ENCODE measurements at regions not wholly inside any gene's neighbourhood (a gene's known extent, or its start where the extent isn't known, plus 50 kb on each side); places are given as distances from the start of the nearest gene placed in this dataset.
A peak's percentile ranks its signal among the peaks of the same experiment; 100 is the strongest.

GRCh38 chr13:31537052-31537451, 202.3 kb upstream of the RXFP2 start:
- H3K27me3 ChIP-seq (ENCODE audit: insufficient read depth, low read length): no peaks in the 10 kb centered on the region
- no peak for TF ChIP-seq CTCF (IDR thresholded peaks at IDR 0.05; ENCODE audit: extremely low read depth, low read depth, low read length)
- peaks cover 19% of the 10 kb centered on the region for H3K4me1 ChIP-seq (ENCODE audit: insufficient read depth, low read length)
- H3K27ac ChIP-seq (ENCODE audit: low read depth, low read length): no peak overlapping the region
- no peak for DNase-seq (ENCODE audit: insufficient read length, low spot score, missing footprints)
- H3K4me2 ChIP-seq (ENCODE audit: insufficient read depth, low read length): no peak overlapping the region
- peaks cover 2% of the 10 kb centered on the region for H3K9me3 ChIP-seq (ENCODE audit: low read depth, low read length)
- no peaks in the 10 kb centered on the region for H3K79me2 ChIP-seq (ENCODE audit: insufficient read depth, low read length)
- H3K36me3 ChIP-seq (ENCODE audit: insufficient read depth, low read length): no peaks in the 10 kb centered on the region
- no peaks in the 10 kb centered on the region for H4K20me1 ChIP-seq (ENCODE audit: insufficient read depth, low read length)
- no peak overlapping the region for H3K4me3 ChIP-seq (ENCODE audit: insufficient read depth, low read length)
- peak overlapping the region; percentile 8 for H2AFZ ChIP-seq (ENCODE audit: low read length)

DNA sequence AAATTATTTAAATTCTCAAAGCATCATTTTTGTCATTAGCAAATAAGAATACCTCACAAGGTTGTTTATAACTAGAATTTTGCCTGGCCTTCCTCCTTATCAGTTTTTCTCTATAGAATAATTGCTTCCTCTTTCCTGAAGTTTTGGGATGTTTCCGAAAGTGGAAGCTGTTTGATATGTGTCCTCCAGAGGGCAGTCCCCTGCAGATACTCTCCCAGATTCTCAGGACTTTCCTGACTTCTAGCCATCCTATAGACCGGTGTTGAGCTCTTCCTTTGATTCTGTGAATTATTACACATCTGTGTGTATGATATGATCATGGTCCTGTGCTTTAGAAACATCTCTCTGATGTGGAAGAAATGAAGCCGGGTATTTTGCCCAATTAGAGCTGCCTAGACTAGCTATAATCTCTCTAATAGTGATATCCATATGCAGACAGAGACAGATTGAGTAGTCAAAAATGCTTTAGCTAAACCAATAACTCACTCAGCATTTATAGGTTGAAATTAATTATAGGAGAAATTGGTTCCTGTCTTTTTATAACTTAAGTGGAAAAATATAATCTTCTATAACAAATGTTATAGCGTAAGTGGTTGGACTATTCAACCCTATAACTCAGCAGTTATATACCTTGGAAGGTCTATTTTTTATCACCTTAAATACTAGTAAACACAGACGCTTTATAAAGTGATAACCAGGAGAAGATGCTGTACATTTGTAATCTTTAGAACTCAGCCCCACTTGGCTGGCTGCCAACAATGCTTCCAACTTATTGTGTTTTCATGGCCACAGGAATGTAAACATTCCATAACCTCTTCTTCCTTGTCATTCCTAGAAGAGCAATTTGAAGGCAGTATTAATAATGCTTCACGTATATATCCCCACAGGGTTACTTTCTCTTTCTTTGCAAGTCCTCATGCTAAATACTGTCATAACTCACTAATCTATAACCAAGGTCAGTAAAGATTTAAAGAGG, 201.0 kb upstream of the RXFP2 start:
- no peaks in the 10 kb centered on the region for H4K20me1 ChIP-seq (ENCODE audit: insufficient read depth, low read length)

DNA sequence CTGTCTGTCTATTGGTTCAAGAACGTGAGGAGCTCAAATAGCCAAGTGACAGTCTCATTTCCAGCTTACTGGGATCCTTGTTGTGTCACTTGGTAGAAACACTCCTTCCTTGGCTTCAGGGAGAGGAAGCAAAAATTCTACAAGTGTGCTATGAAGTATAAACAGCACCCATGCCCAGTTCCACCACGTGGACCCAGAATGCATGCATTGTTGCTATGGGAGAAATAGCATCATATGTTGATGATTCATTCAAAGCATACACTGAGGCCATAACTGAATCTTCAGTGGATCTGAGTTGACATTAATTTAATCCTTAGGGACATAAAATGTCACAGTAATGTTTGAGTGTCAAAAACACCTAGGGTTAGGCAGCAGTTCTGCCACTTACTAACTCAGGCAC, 199.0 kb upstream of the RXFP2 start:
- Histone ChIP-seq H3K27ac (ENCODE audit: low read depth, low read length) (no peak overlapping the region), H3K9me3 (ENCODE audit: low read depth, low read length) (no peaks in the 10 kb centered on the region), H3K27me3 (ENCODE audit: insufficient read depth, low read length) (no peaks in the 10 kb centered on the region), H2AFZ (ENCODE audit: low read length) (peak overlapping the region; percentile 25), H3K36me3 (ENCODE audit: insufficient read depth, low read length) (no peaks in the 10 kb centered on the region), H3K79me2 (ENCODE audit: insufficient read depth, low read length) (no peaks in the 10 kb centered on the region), H3K4me2 (ENCODE audit: insufficient read depth, low read length) (no peak overlapping the region), H3K4me3 (ENCODE audit: insufficient read depth, low read length) (no peak overlapping the region), H4K20me1 (ENCODE audit: insufficient read depth, low read length) (no peaks in the 10 kb centered on the region), H3K4me1 (ENCODE audit: insufficient read depth, low read length) (peaks cover 24% of the 10 kb centered on the region)
- DNase-seq (ENCODE audit: insufficient read length, low spot score, missing footprints): no peak
- no peak for TF ChIP-seq CTCF (IDR thresholded peaks at IDR 0.05; ENCODE audit: extremely low read depth, low read depth, low read length)

More for the DNA sequence above, 201.0 kb upstream of the RXFP2 start:
- no peaks in the 10 kb centered on the region for H3K79me2 ChIP-seq (ENCODE audit: insufficient read depth, low read length)
- no peak for DNase-seq (ENCODE audit: insufficient read length, low spot score, missing footprints)
- H2AFZ ChIP-seq (ENCODE audit: low read length): no peak overlapping the region
- peak overlapping the region; percentile 23 for H3K4me2 ChIP-seq (ENCODE audit: insufficient read depth, low read length)
- no peak overlapping the region for H3K4me3 ChIP-seq (ENCODE audit: insufficient read depth, low read length)
- peaks cover 19% of the 10 kb centered on the region for H3K4me1 ChIP-seq (ENCODE audit: insufficient read depth, low read length)
- H3K9me3 ChIP-seq (ENCODE audit: low read depth, low read length): no peaks in the 10 kb centered on the region
- H3K27ac ChIP-seq (ENCODE audit: low read depth, low read length): no peak overlapping the region
- TF ChIP-seq CTCF (IDR thresholded peaks at IDR 0.05; ENCODE audit: extremely low read depth, low read depth, low read length): peak; percentile 73
- no peaks in the 10 kb centered on the region for H3K27me3 ChIP-seq (ENCODE audit: insufficient read depth, low read length)
- H3K36me3 ChIP-seq (ENCODE audit: insufficient read depth, low read length): no peaks in the 10 kb centered on the region

DNA sequence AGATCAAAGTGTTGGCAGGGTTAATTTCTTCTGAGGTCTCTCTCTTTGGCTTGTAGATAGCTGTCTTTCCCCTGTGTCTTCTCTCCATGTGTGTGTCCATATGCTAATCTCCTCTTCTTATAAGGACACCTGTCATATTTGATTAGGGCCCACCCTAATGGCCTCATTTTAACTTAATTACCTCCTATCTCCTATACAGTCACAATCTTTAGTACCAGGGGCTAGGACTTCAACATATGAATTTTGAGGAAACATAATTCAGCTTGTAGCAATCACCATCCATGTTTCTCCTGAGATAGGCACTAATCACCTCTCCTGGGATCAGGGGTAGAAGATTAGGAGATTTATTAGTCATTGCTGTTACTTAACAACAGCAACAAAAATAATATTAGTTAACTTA, 196.1 kb upstream of the RXFP2 start:
- Histone ChIP-seq H3K36me3 (ENCODE audit: insufficient read depth, low read length) (no peaks in the 10 kb centered on the region), H3K27me3 (ENCODE audit: insufficient read depth, low read length) (no peaks in the 10 kb centered on the region), H3K27ac (ENCODE audit: low read depth, low read length) (no peak overlapping the region), H3K79me2 (ENCODE audit: insufficient read depth, low read length) (no peaks in the 10 kb centered on the region), H3K4me1 (ENCODE audit: insufficient read depth, low read length) (peaks cover 23% of the 10 kb centered on the region), H3K4me3 (ENCODE audit: insufficient read depth, low read length) (no peak overlapping the region), H4K20me1 (ENCODE audit: insufficient read depth, low read length) (no peaks in the 10 kb centered on the region), H2AFZ (ENCODE audit: low read length) (no peak overlapping the region), H3K4me2 (ENCODE audit: insufficient read depth, low read length) (no peak overlapping the region), H3K9me3 (ENCODE audit: low read depth, low read length) (no peaks in the 10 kb centered on the region)
- DNase-seq (ENCODE audit: insufficient read length, low spot score, missing footprints): no peak
- no peak for TF ChIP-seq CTCF (IDR thresholded peaks at IDR 0.05; ENCODE audit: extremely low read depth, low read depth, low read length)

All from osteoblast (primary cell).